ENCODE measurements at regions not wholly inside any gene's neighbourhood (a gene's known extent, or its start where the extent isn't known, plus 50 kb on each side); places are given as distances from the start of the nearest gene placed in this dataset.

DNA sequence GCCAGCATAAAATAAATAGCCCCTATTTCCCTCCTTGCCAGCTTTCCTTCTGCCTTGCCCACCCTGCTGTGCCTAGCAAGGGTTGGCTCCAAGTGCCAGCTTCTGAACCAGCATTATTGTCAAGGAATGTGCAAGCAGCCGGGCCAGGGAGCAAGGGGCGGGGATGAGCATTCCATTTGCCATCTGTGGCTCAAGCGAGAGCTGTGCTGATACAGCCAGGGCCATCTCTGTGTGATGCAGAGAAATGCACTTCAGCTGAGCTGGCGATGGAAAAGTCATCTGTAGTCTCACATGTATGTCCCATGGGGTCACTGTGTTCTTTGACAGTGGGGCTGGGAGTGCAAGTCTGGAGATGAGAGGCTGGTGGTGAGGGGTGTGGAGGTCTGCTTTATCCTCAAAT, 137.3 kb downstream of the SUDS3 start:
- ATAC-seq (ENCODE audit: insufficient read depth, low FRiP score), result no peak
- Histone ChIP-seq H3K36me3 (ENCODE audit: control insufficient read depth in 4 of 4, insufficient read depth in 4 of 4, low read length in 4 of 4) (no peaks in the 10 kb centered on the region), H3K27ac (ENCODE audit: low read depth in 1 of 2, low read length in 1 of 2) (no peak overlapping the region), H3K4me1 (ENCODE audit: control insufficient read depth in 5 of 5, insufficient read depth in 5 of 5, low read length in 5 of 5) (no peaks in the 10 kb centered on the region), H3K9ac (ENCODE audit: insufficient read depth in 1 of 2, low read length in 2 of 2) (no peak overlapping the region), H3K4me3 (no peak overlapping the region), H3K27me3 (ENCODE audit: control insufficient read depth in 3 of 3, insufficient read depth in 3 of 3, low read length in 2 of 3) (no peaks in the 10 kb centered on the region), H3K9me3 (ENCODE audit: control insufficient read depth in 4 of 4, insufficient read depth in 3 of 4, low read length in 3 of 4) (peaks cover 0 to 5% (median 0%) of the 10 kb centered on the region in 4 donors)
- DNase-seq, result no peak
- WGBS, 2 donors, result 68 to 74% methylated on average over 4 of the region's 4 CpGs
- no peak for TF ChIP-seq CTCF (IDR thresholded peaks at IDR 0.05; ENCODE audit: control extremely low read depth, extremely low read depth)

DNA sequence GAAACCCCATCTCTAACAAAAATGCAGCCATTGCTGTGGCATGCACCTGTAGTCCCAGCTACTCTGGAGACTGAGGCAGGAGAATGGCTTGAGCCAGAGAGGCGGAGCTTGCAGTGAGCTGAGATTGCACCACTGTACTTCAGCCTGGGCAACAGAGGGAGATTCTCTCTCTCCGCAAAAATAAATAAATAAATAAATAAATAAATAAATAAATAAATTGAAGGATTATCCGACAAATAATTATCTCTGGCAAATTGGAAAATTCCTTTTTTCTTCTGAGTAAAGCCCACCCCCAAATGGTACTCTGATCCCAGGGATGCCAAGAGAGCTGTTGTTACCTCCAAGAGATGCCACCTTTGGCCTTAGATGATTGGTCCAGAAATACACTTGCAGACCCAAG, 137.9 kb downstream of the SUDS3 start:
- H3K27ac ChIP-seq (ENCODE audit: low read depth in 1 of 2, low read length in 1 of 2), result no peak overlapping the region
- no peaks in the 10 kb centered on the region for H3K4me1 ChIP-seq (ENCODE audit: control insufficient read depth in 5 of 5, insufficient read depth in 5 of 5, low read length in 5 of 5)
- DNase-seq, result no peak
- H3K9me3 ChIP-seq (ENCODE audit: control insufficient read depth in 4 of 4, insufficient read depth in 3 of 4, low read length in 3 of 4), result peaks cover 0 to 5% (median 0%) of the 10 kb centered on the region in 4 donors
- no peaks in the 10 kb centered on the region for H3K27me3 ChIP-seq (ENCODE audit: control insufficient read depth in 3 of 3, insufficient read depth in 3 of 3, low read length in 2 of 3)
- WGBS, 2 donors, result 91 to 95% methylated on average over 3 of the region's 3 CpGs
- no peak for TF ChIP-seq CTCF (IDR thresholded peaks at IDR 0.05; ENCODE audit: control extremely low read depth, extremely low read depth)
- no peak for ATAC-seq (ENCODE audit: insufficient read depth, low FRiP score)
- H3K4me3 ChIP-seq, result no peak overlapping the region
- no peaks in the 10 kb centered on the region for H3K36me3 ChIP-seq (ENCODE audit: control insufficient read depth in 4 of 4, insufficient read depth in 4 of 4, low read length in 4 of 4)
- no peak overlapping the region for H3K9ac ChIP-seq (ENCODE audit: insufficient read depth in 1 of 2, low read length in 2 of 2)

DNA sequence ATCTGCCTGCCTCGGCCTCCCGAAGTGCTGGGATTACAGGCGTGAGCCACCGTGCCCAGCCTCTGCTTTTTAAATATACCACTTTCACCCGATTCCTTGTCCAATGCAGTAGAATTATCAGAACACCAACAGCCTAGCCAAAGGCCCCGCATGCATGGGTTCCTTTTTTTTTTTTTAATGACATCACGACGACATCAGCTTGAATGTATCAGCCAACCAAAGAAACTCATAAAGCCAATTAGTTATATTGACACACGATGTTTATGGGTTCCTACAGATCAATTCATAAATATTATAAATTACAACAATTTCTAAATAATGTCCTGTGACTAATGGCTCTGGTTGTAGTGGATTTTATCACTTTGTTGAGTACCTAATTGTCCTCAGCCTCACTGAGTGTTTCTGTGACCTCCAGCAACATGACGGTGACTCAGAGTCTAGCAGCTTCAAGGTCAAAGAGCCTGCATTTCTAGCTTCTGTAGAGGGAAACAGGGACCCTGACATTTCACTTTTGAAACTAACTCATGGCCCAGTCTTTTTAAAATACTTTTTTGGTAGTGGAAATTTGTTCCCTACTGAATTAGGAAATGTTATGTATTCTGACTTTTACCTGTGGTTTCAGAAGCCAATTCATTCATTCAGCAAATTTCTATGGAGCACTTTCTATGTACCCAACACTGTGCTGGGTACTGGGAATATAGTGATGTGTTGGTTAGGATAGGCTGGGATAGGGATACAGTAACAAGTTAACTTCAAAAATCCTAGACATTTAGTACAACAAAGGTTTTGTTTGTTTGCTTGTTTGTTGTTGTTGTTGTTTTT, 144.1 kb downstream of the SUDS3 start:
- ATAC-seq (ENCODE audit: insufficient read depth, low FRiP score), result no peak
- Histone ChIP-seq H3K9me3 (ENCODE audit: control insufficient read depth in 4 of 4, insufficient read depth in 3 of 4, low read length in 3 of 4) (no peaks in the 10 kb centered on the region), H3K36me3 (ENCODE audit: control insufficient read depth in 4 of 4, insufficient read depth in 4 of 4, low read length in 4 of 4) (no peaks in the 10 kb centered on the region), H3K27ac (ENCODE audit: low read depth in 1 of 2, low read length in 1 of 2) (no peak overlapping the region), H3K27me3 (ENCODE audit: control insufficient read depth in 3 of 3, insufficient read depth in 3 of 3, low read length in 2 of 3) (no peaks in the 10 kb centered on the region), H3K4me3 (no peak overlapping the region), H3K9ac (ENCODE audit: insufficient read depth in 1 of 2, low read length in 2 of 2) (no peak overlapping the region), H3K4me1 (ENCODE audit: control insufficient read depth in 5 of 5, insufficient read depth in 5 of 5, low read length in 5 of 5) (no peaks in the 10 kb centered on the region)
- WGBS, 2 donors, result 85 to 91% methylated on average over 10 of the region's 10 CpGs
- DNase-seq, result no peak
- no peak for TF ChIP-seq CTCF (IDR thresholded peaks at IDR 0.05; ENCODE audit: control extremely low read depth, extremely low read depth)

- 44 to 54% methylated on average over 2 of the region's 2 CpGs for WGBS, 2 donors
- no peak for TF ChIP-seq CTCF (IDR thresholded peaks at IDR 0.05; ENCODE audit: control extremely low read depth, extremely low read depth)
Observed at GRCh38 chr12:118521036-118521370, 144.6 kb downstream of the SUDS3 start.

More at GRCh38 chr12:118521036-118521370, 144.6 kb downstream of the SUDS3 start:
- Histone ChIP-seq H3K4me1 (ENCODE audit: control insufficient read depth in 5 of 5, insufficient read depth in 5 of 5, low read length in 5 of 5) (no peaks in the 10 kb centered on the region), H3K27ac (ENCODE audit: low read depth in 1 of 2, low read length in 1 of 2) (no peak overlapping the region), H3K9ac (ENCODE audit: insufficient read depth in 1 of 2, low read length in 2 of 2) (no peak overlapping the region), H3K9me3 (ENCODE audit: control insufficient read depth in 4 of 4, insufficient read depth in 3 of 4, low read length in 3 of 4) (no peaks in the 10 kb centered on the region), H3K27me3 (ENCODE audit: control insufficient read depth in 3 of 3, insufficient read depth in 3 of 3, low read length in 2 of 3) (no peaks in the 10 kb centered on the region), H3K36me3 (ENCODE audit: control insufficient read depth in 4 of 4, insufficient read depth in 4 of 4, low read length in 4 of 4) (no peaks in the 10 kb centered on the region), H3K4me3 (no peak overlapping the region)
- ATAC-seq (ENCODE audit: insufficient read depth, low FRiP score), result no peak
- DNase-seq, result no peak

All from lung (tissue), 11 donors.